ENCODE measurements at regions not wholly inside any gene's neighbourhood (a gene's known extent, or its start where the extent isn't known, plus 50 kb on each side); places are given as distances from the start of the nearest gene placed in this dataset.

DNA sequence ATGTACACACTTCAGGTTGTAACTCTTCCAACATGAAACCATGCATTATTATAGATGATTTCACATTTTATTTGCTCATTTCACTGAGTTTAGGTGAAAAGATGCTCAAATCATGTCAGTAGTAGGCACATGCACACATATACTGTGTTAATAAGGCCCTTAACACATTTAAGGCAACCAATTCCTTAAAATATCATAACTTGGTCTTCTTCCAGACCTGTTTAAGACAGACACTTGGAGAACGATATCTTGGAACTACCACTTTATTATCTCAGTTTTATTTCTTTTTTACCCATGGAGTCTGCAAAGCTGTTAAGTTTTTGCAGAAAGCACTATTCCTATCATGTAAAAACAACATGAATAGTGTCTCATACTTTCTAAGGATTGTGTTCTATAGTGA lies 395.2 kb upstream of the MIR17HG start:
- TF ChIP-seq, protein P1, sequence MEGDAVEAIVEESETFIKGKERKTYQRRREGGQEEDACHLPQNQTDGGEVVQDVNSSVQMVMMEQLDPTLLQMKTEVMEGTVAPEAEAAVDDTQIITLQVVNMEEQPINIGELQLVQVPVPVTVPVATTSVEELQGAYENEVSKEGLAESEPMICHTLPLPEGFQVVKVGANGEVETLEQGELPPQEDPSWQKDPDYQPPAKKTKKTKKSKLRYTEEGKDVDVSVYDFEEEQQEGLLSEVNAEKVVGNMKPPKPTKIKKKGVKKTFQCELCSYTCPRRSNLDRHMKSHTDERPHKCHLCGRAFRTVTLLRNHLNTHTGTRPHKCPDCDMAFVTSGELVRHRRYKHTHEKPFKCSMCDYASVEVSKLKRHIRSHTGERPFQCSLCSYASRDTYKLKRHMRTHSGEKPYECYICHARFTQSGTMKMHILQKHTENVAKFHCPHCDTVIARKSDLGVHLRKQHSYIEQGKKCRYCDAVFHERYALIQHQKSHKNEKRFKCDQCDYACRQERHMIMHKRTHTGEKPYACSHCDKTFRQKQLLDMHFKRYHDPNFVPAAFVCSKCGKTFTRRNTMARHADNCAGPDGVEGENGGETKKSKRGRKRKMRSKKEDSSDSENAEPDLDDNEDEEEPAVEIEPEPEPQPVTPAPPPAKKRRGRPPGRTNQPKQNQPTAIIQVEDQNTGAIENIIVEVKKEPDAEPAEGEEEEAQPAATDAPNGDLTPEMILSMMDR (IDR thresholded peaks at IDR 0.05; ENCODE audit: poor library complexity), result no peak
- TF ChIP-seq EZH2 (IDR thresholded peaks at IDR 0.05; ENCODE audit: borderline replicate concordance) (no peak), EZH2phosphoT487 (IDR thresholded peaks at IDR 0.05; ENCODE audit: low read depth, severe bottlenecking, unreplicated experiment) (no peak)
